T-cell (primary cell): ENCODE measurements at regions not wholly inside any gene's neighbourhood (a gene's known extent, or its start where the extent isn't known, plus 50 kb on each side); places are given as distances from the start of the nearest gene placed in this dataset.

Experiments
- ATAC-seq, 4 experiments: fragments of 200-7000 bp in 3 of 4; fragments of 150-1000 bp in 1 of 4; cut with Tn5 transposase; replicated peaks in 1 of 4; 1 replicate in 3 of 4; 2 replicates in 1 of 4; pipeline ENCODE4 v1.10.0; 2021; ENCODE audit warnings: moderate library complexity in 3 of 4, mild to moderate bottlenecking in 2 of 4, moderate number of reproducible peaks in 1 of 4
- CTCF ChIA-PET, 2 donors: fragments of 300-600 bp; sonication (Branson Sonifier 250); formaldehyde crosslinking; loops; one replicate each; lab custom pipeline; 2022; ENCODE audit warnings: antibody characterized with exemption in 2 of 2; lab: Charles Lee
- POLR2A ChIA-PET, 2 donors: fragments of 300-600 bp; sonication (Branson Sonifier 250); formaldehyde crosslinking; loops; one replicate each; lab custom pipeline; 2022; ENCODE audit warnings: antibody characterized with exemption in 2 of 2; lab: Charles Lee
- DNase-seq, 35 experiments: peaks; one replicate each; pipeline versions ENCODE4 v3.0.0 to v3.0.0-alpha.2; 2013 to 2023
- H3K27ac ChIP-seq: one replicate; pipeline ENCODE4 v1.5.1; 2013; ENCODE audit warnings: low read length
- H3K27me3 ChIP-seq, 2 experiments: replicated peaks in 1 of 2; 1 replicate in 1 of 2; 2 replicates in 1 of 2; pipeline versions ENCODE4 v1.6.1 to v1.7.0; 2013; ENCODE audit warnings: low read length in 1 of 2, mixed read lengths in 1 of 2; ENCODE audit not compliant: control insufficient read depth in 2 of 2, insufficient read depth in 2 of 2; ENCODE audit errors: extremely low read depth in 1 of 2
- H3K36me3 ChIP-seq, 2 donors: 1 replicate in 1 of 2; 2 replicates in 1 of 2; pipeline versions ENCODE4 v1.6.1 to v1.7.0; 2013; ENCODE audit warnings: low read length in 1 of 2; ENCODE audit not compliant: control insufficient read depth in 2 of 2, insufficient read depth in 1 of 2; ENCODE audit errors: extremely low read depth in 1 of 2
- H3K4me1 ChIP-seq, 2 experiments: 1 replicate in 1 of 2; 2 replicates in 1 of 2; pipeline versions ENCODE4 v1.6.1 to v1.7.0; 2013; ENCODE audit warnings: low read length in 2 of 2, mixed read lengths in 1 of 2; ENCODE audit not compliant: insufficient read depth in 2 of 2, control insufficient read depth in 1 of 2; ENCODE audit errors: extremely low read depth in 1 of 2
- H3K4me3 ChIP-seq, 2 donors: 1 replicate in 1 of 2; 2 replicates in 1 of 2; pipeline versions ENCODE4 v1.5.1 to v1.7.0; 2013; ENCODE audit warnings: mild to moderate bottlenecking in 2 of 2, low read length in 1 of 2, moderate library complexity in 1 of 2; ENCODE audit not compliant: control insufficient read depth in 1 of 2; ENCODE audit errors: extremely low read depth in 1 of 2
- H3K9me3 ChIP-seq: 2 replicates; pipeline ENCODE4 v1.7.0; 2013
- H3K27ac Mint-ChIP-seq, 2 donors: one replicate each; pipeline ENCODE4 v1.8.0; 2020 to 2021; ENCODE audit warnings: mild to moderate bottlenecking in 2 of 2, mixed read lengths in 2 of 2
- H3K27me3 Mint-ChIP-seq, 2 donors: one replicate each; pipeline ENCODE4 v1.8.0; 2021 to 2022; ENCODE audit warnings: mixed read lengths in 2 of 2
- H3K36me3 Mint-ChIP-seq: one replicate; pipeline ENCODE4 v1.8.0; 2021; ENCODE audit warnings: mixed read lengths
- H3K4me1 Mint-ChIP-seq, 3 donors: one replicate each; pipeline ENCODE4 v1.8.0; 2020 to 2022; ENCODE audit warnings: mixed read lengths in 3 of 3, mild to moderate bottlenecking in 1 of 3
- H3K4me3 Mint-ChIP-seq, 3 donors: one replicate each; pipeline ENCODE4 v1.8.0; 2020 to 2022; ENCODE audit warnings: mild to moderate bottlenecking in 3 of 3, mixed read lengths in 3 of 3, moderate library complexity in 3 of 3
- H3K9me3 Mint-ChIP-seq, 3 donors: one replicate each; pipeline ENCODE4 v1.8.0; 2020 to 2022; ENCODE audit warnings: mixed read lengths in 3 of 3
- WGBS: methylation state at CpG from one replicate; pipeline ENCODE4 v1.1.5; 2013; ENCODE audit warnings: missing lambda C conversion rate; ENCODE audit not compliant: insufficient coverage; 5-methylcytosine and 5-hydroxymethylcytosine counted together

GRCh38 chr5:74945561-74946165, 79.5 kb upstream of the FAM169A start:
- WGBS, result 0% methylated on average over 1 of the region's 4 CpGs
- no peak for DNase-seq
- Histone ChIP-seq H3K36me3 (no peaks in the 10 kb centered on the region), H3K9me3 (no peaks in the 10 kb centered on the region), H3K4me1 (no peaks in the 10 kb centered on the region), H3K27ac (no peak overlapping the region), H3K27me3 (peaks cover 0 to 4% of the 10 kb centered on the region in 2 experiments), H3K4me3 (no peak overlapping the region)
- Mint-ChIP-seq H3K4me1 (peaks cover 4 to 6% (median 6%) of the 10 kb centered on the region in 3 donors), H3K27me3 (peaks cover 0 to 5% of the 10 kb centered on the region in 2 donors), H3K4me3 (no peak overlapping the region), H3K27ac (no peak overlapping the region), H3K9me3 (no peaks in the 10 kb centered on the region), H3K36me3 (no peaks in the 10 kb centered on the region)
- peak in 1 of 4 experiments; percentile 36 for ATAC-seq
- POLR2A ChIA-PET, result no interaction called here
- CTCF ChIA-PET, result no interaction called here

- H3K36me3 ChIP-seq, result no peaks in the 10 kb centered on the region
- H3K27ac Mint-ChIP-seq, result no peak overlapping the region
- no peaks in the 10 kb centered on the region for H3K9me3 Mint-ChIP-seq
- H3K4me1 Mint-ChIP-seq, result peaks cover 4 to 7% (median 6%) of the 10 kb centered on the region in 3 donors
- peaks cover 0 to 4% of the 10 kb centered on the region in 2 experiments for H3K27me3 ChIP-seq
- peak in 1 of 35 experiments; percentile 18 for DNase-seq
- ChIA-PET CTCF (no interaction called here), POLR2A (no interaction called here)
- H3K4me3 ChIP-seq, result no peak overlapping the region
- H3K4me3 Mint-ChIP-seq, result no peak overlapping the region
- ATAC-seq, result peak in 1 of 4 experiments; percentile 53
- no peaks in the 10 kb centered on the region for H3K36me3 Mint-ChIP-seq
- no peak overlapping the region for H3K27ac ChIP-seq
- peaks cover 0 to 5% of the 10 kb centered on the region in 2 donors for H3K27me3 Mint-ChIP-seq
- no peaks in the 10 kb centered on the region for H3K4me1 ChIP-seq
- WGBS, result 85% methylated on average over 2 of the region's 2 CpGs
- H3K9me3 ChIP-seq, result no peaks in the 10 kb centered on the region
Observed at GRCh38 chr5:74943905-74944304, 77.7 kb upstream of the FAM169A start.

GRCh38 chr5:74942622-74943286, 76.6 kb upstream of the FAM169A start:
- Histone ChIP-seq H3K27me3 (no peaks in the 10 kb centered on the region), H3K27ac (no peak overlapping the region), H3K36me3 (no peaks in the 10 kb centered on the region), H3K9me3 (no peaks in the 10 kb centered on the region), H3K4me3 (no peak overlapping the region), H3K4me1 (peaks cover 0 to 3% of the 10 kb centered on the region in 2 experiments)
- Mint-ChIP-seq H3K9me3 (no peaks in the 10 kb centered on the region), H3K27ac (no peak overlapping the region), H3K4me1 (peaks cover 11 to 19% (median 12%) of the 10 kb centered on the region in 3 donors), H3K27me3 (peaks cover 1 to 3% of the 10 kb centered on the region in 2 donors), H3K4me3 (no peak overlapping the region), H3K36me3 (no peaks in the 10 kb centered on the region)
- ChIA-PET CTCF (no interaction called here), POLR2A (no interaction called here)
- ATAC-seq (no peak), DNase-seq (no peak)
- 91% methylated on average over 4 of the region's 10 CpGs for WGBS

GRCh38 chr5:74940782-74941353, 74.7 kb upstream of the FAM169A start:
- no peaks in the 10 kb centered on the region for H3K36me3 ChIP-seq
- Mint-ChIP-seq H3K27me3 (peaks cover 0 to 5% of the 10 kb centered on the region in 2 donors), H3K9me3 (no peaks in the 10 kb centered on the region), H3K4me1 (peaks cover 18 to 32% (median 21%) of the 10 kb centered on the region in 3 donors), H3K27ac (no peak overlapping the region), H3K36me3 (no peaks in the 10 kb centered on the region), H3K4me3 (no peak overlapping the region)
- no peak overlapping the region for H3K27ac ChIP-seq
- H3K4me1 ChIP-seq, result peaks cover 0 to 3% of the 10 kb centered on the region in 2 experiments
- DNase-seq (no peak), ATAC-seq (no peak)
- WGBS, result 91% methylated on average over 2 of the region's 2 CpGs
- no peaks in the 10 kb centered on the region for H3K27me3 ChIP-seq
- no peaks in the 10 kb centered on the region for H3K9me3 ChIP-seq
- CTCF ChIA-PET, result no interaction called here
- H3K4me3 ChIP-seq, result no peak overlapping the region
- POLR2A ChIA-PET, result no interaction called here

GRCh38 chr5:74938250-74938933, 72.2 kb upstream of the FAM169A start:
- no peak overlapping the region for H3K27ac ChIP-seq
- ATAC-seq, result no peak
- no peaks in the 10 kb centered on the region for H3K27me3 ChIP-seq
- Mint-ChIP-seq H3K4me3 (no peak overlapping the region), H3K27me3 (peaks cover 0 to 5% of the 10 kb centered on the region in 2 donors), H3K4me1 (peaks cover 33 to 46% (median 38%) of the 10 kb centered on the region in 3 donors), H3K36me3 (no peaks in the 10 kb centered on the region), H3K9me3 (no peaks in the 10 kb centered on the region), H3K27ac (no peak overlapping the region)
- ChIA-PET POLR2A (no interaction called here), CTCF (no interaction called here)
- peaks cover 14% of the 10 kb centered on the region in 2 experiments for H3K4me1 ChIP-seq
- DNase-seq, result no peak
- no peaks in the 10 kb centered on the region for H3K36me3 ChIP-seq
- H3K9me3 ChIP-seq, result no peaks in the 10 kb centered on the region
- no peak overlapping the region for H3K4me3 ChIP-seq

- Mint-ChIP-seq H3K27me3 (peaks cover 0 to 5% of the 10 kb centered on the region in 2 donors), H3K9me3 (no peaks in the 10 kb centered on the region), H3K4me3 (peak overlapping the region in 2 of 3 donors; percentile 59 to 69), H3K36me3 (no peaks in the 10 kb centered on the region), H3K27ac (peak overlapping the region; percentile 83 to 87), H3K4me1 (peaks cover 33 to 46% (median 38%) of the 10 kb centered on the region in 3 donors)
- H3K9me3 ChIP-seq, result no peaks in the 10 kb centered on the region
- ChIA-PET POLR2A (interaction anchor here in 1 of 2 donors (0.5 kb wide), 1 partner anchor 98 kb away, joined by 10 read pairs; no protein-coding TSS in a partner anchor), CTCF (interaction anchor here (0.7 to 1.5 kb wide), 6 partner anchors 10 to 329 kb away, joined by 3 to 17 read pairs (median 3); partner anchors contain the start of gene GCNT4 (in 1 of the 2))
- peak overlapping the region; percentile 48 for H3K27ac ChIP-seq
- H3K4me3 ChIP-seq, result no peak overlapping the region
- WGBS, result 54% methylated on average over 3 of the region's 4 CpGs
- no peaks in the 10 kb centered on the region for H3K27me3 ChIP-seq
- peaks cover 14% of the 10 kb centered on the region in 2 experiments for H3K4me1 ChIP-seq
- no peak for DNase-seq
- ATAC-seq, result no peak
- no peaks in the 10 kb centered on the region for H3K36me3 ChIP-seq
Observed at GRCh38 chr5:74935752-74936091, 69.5 kb upstream of the FAM169A start.
